GM18517 (cell line): ENCODE measurements at regions not wholly inside any gene's neighbourhood (a gene's known extent, or its start where the extent isn't known, plus 50 kb on each side); places are given as distances from the start of the nearest gene placed in this dataset.

Experiments
- ATAC-seq: cut with Tn5 transposase; IDR thresholded peaks from one replicate; pipeline ENCODE4 v1.9.1; 2021; ENCODE audit warnings: mild to moderate bottlenecking, moderate library complexity; ENCODE audit not compliant: unreplicated experiment

- no peak for ATAC-seq
Observed at GRCh38 chr10:128519581-128519980, 393.4 kb upstream of the MKI67 start.

DNA sequence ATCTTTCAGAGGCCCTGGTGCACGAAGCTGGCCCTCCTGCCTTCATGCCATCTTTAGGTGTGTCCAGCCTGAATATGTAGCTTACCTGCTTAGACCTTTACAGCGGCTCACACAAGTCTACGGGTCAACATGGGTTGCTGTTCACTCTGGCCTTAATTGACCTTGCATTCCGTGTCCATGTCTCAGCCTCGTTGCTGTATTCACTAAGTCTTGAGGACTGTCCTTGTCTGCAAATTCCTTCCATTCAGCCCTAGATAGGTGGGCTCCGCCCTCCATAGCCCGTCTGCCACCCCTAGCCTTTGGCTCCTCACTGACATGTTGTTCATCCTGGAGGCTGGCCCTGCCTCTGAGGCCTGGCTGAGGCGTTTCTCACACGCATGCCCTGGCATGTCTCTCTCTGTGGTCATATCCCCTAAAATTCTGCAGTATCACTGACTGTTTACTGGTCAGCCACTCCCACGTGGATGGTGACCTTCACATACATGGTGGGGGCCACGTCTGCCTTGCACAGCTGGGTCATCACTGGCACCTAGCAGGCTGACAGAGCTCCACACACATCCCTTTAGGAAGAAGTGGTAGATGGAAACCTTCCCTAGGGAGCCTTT is 394.1 kb upstream of the MKI67 start:
- ATAC-seq, result no peak

GRCh38 chr10:128522551-128523308 is 396.5 kb upstream of the MKI67 start:
- no peak for ATAC-seq

GRCh38 chr10:128525444-128525843 is 399.2 kb upstream of the MKI67 start:
- no peak for ATAC-seq

DNA sequence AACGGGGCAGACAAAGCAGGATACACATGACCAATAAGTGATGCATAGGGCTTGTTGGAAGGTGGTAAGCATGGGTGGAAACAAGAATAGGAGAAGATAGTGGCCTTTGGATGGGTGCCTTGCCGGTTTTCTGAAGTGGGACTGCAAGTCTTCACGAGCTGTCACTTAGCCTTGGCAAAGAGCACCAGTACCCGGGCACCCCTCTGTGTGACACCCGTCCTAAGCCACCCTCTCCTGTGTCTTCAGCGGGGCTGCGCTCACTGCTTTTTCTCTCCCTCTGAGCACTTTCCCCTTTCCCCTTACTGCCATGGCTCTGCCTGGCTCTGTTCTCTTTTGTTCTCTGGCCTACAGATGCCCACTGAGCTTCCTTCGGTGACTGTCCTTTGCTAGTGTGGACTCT is 399.7 kb upstream of the MKI67 start:
- no peak for ATAC-seq

- ATAC-seq, result no peak
Observed at GRCh38 chr10:128526791-128527375, 400.7 kb upstream of the MKI67 start.

- ATAC-seq, result no peak
Observed at GRCh38 chr10:128527711-128528110, 401.5 kb upstream of the MKI67 start.

DNA sequence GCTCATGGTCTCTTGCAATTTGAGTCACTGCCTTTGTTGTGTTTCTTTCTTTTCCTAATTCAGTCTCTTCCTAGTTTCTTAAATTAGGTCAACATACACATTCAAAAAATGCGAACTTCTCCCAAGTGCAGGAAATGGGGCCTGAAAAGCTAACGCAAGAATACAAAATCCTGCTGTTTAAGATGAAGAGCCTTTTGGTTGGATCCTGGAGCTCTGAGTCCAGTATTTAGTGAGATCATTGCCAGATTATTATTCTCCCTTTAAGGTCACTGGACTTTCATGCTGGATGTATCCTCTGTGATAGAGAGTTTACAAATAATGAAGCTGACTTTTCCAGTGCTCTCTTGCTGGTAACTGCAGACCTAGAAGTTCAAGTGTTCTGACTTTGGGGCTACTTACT is 401.9 kb upstream of the MKI67 start:
- no peak for ATAC-seq

GRCh38 chr10:128528781-128529180 is 402.6 kb upstream of the MKI67 start:
- ATAC-seq, result no peak

GRCh38 chr10:128529225-128529624 is 403.0 kb upstream of the MKI67 start:
- ATAC-seq, result no peak

DNA sequence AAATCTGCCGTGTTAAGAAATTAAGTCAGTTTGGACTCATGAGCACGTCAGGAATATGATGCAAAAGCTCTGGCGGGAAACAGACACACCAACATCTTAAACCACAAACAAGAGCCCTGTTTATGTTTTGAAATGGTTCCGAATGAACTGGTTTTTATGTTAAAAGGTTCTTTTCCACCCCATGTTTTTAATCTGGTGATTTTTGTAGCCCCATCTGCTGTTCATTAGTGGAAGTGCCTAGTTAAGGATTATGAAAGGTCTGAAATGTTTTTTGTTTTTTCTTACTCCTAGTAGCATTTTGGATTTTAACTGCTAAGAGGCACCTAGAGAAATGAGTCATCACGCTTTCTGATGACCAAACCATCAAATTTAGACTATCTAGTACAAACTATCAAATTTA is 404.1 kb upstream of the MKI67 start:
- no peak for ATAC-seq

DNA sequence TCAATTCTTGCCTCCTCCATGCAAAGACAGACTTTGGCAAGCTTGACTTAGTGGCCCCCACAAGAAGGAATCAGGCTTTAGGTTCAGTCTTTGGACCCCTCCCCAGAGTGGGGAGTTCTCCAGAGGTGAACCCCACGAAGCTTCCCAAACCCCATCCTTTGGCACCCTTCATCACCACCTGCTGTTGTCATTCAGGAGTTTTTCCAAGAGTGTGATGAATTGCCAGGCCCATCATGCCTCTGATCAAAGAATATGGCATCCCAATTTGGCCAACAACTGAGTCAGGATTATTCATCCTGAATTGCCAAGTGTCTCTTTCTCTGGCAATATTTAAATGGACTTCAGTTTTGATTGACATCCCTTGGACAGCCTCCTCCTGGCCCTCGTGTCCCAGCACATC is 404.7 kb upstream of the MKI67 start:
- no peak for ATAC-seq

DNA sequence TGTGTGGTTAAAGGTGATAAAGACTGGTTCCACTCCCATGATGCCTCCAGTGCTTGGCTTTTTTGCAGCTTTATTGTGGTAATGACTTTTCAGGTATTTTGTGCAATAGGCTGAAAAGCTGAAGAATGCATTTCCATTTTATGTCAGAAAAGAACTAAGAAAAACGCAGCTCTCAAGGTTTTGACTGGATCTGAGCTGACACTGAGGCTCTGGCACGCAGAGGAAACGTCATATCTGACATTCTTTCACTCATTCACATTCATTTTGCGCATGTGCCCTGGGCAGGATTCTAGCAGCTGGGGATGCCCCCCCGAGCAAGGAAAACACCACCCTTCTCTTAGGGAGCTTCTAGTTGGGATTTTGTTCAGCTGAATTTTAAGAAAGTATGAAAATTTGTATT is 408.5 kb upstream of the MKI67 start:
- no peak for ATAC-seq

- no peak for ATAC-seq
Observed at GRCh38 chr10:128536259-128536658, 410.0 kb upstream of the MKI67 start.

DNA sequence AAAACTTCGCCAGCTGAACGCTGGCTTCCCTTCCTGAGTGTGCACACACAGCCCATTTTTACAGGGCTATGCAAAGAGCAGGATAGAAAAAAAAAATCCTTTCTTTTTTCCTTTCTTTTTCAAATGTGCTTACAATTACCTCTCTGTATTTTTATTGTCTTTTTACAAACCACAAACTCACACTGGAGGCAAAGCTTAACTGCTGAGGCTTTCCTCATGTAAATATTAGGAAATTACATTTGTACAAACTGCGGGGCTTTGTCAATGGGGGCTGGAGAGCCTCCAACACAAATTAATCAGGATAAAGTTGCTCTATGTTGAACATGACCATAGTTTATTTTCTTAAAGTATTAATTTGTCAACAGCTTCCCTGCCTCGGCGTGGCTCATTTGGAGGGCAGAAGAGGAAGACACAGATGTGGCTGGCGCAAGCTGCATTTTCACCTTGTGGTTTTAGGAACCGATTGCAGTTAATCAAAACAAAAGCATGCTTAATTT is 411.7 kb upstream of the MKI67 start:
- no peak for ATAC-seq

GRCh38 chr10:128538671-128539070 is 412.4 kb upstream of the MKI67 start:
- no peak for ATAC-seq

DNA sequence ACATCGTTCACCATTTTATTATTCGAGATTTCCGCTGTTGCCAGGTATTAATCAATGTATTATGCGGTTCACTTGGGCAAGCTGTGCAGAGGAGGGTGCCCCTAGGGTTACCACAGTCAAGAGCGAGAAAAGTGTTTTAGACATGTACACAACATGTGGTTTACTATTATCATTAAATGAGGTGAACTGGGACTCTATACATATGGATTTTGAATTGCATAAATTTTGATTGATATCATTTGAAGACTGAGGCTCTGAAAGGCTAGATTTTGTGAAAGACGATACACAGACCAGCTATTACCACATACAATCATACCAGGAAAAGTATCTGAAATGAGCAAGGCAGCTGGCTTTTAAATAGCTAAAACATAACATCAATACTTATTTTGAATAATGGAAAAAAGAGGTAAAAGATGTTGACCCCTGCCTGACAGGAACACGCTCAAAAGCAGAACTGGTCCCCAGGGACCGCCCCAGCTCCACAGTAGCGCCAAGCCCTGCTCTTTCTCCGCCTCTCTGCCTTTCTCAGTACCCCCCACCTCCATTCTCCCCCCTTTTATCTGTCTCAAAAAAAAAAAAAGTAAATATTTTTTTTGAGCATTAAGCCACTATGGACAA is 413.4 kb upstream of the MKI67 start:
- no peak for ATAC-seq

DNA sequence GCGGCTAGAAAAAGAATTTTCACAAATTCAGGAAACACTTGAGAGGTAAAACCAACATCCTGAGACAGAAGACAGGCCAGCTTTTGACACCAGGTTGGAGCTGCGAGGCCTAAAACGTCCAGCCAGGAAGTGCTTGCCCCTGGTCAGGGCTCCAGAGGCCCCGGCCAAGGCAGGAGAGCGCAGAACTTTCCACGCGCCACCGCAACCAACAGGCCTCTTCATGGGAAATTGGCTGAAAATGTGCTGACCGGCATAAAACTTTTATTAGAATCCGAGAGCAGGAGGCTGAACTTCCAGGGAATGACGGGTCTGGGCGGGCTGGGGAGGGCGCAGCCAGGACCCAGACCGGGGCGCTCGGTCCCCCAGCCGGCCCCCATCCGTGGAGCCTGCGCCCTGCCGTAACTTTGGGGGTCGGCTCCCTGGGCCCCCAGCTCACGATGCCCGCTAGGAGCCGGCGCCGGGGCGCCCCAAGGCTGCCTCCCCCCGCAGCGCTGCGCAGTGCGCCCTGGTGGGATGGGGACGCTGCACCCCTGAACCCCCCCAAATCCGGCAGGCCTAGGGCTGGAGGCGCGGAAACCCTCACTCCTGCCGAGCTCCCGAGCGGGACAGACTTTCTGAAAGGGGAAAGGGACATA is 414.0 kb upstream of the MKI67 start:
- ATAC-seq, result no peak

- ATAC-seq, result no peak
Observed at GRCh38 chr10:128540781-128541761, 414.8 kb upstream of the MKI67 start.

GRCh38 chr10:128541926-128542475 is 415.8 kb upstream of the MKI67 start:
- no peak for ATAC-seq
